GM10266 (cell line): ENCODE measurements at regions not wholly inside any gene's neighbourhood (a gene's known extent, or its start where the extent isn't known, plus 50 kb on each side); places are given as distances from the start of the nearest gene placed in this dataset.

Experiments used
- DNase-seq: peaks from one replicate; pipeline ENCODE4 v3.0.0; 2012; ENCODE audit errors: extremely low spot score
- CTCF ChIP-seq: IDR thresholded peaks from 2 replicates; pipeline ENCODE4 v1.5.1; 2012; ENCODE audit warnings: mild to moderate bottlenecking, low read depth; ENCODE audit not compliant: control insufficient read depth, insufficient read depth; ENCODE audit errors: missing control alignments

- no peak for TF ChIP-seq CTCF
- DNase-seq: no peak
Observed at GRCh38 chr6:22399693-22400092, 102.9 kb upstream of the PRL start.

- TF ChIP-seq CTCF: no peak
- no peak for DNase-seq
Observed at GRCh38 chr6:22401206-22401605, 104.4 kb upstream of the PRL start.

- DNase-seq: no peak
- no peak for TF ChIP-seq CTCF
Observed at GRCh38 chr6:22401932-22402331, 105.1 kb upstream of the PRL start.

GRCh38 chr6:22409486-22409885, 112.7 kb upstream of the PRL start:
- TF ChIP-seq CTCF: no peak
- DNase-seq: no peak

GRCh38 chr6:22411376-22412105, 114.7 kb upstream of the PRL start:
- no peak for DNase-seq
- TF ChIP-seq CTCF: no peak

- DNase-seq: no peak
- TF ChIP-seq CTCF: no peak
Observed at GRCh38 chr6:22412994-22413393, 116.2 kb upstream of the PRL start.

GRCh38 chr6:22413681-22414311, 117.0 kb upstream of the PRL start:
- TF ChIP-seq CTCF: no peak
- DNase-seq: no peak
